Breast epithelium (tissue), 3 donors: ENCODE measurements at regions not wholly inside any gene's neighbourhood (a gene's known extent, or its start where the extent isn't known, plus 50 kb on each side); places are given as distances from the start of the nearest gene placed in this dataset.

ENCODE experiments used
- CTCF ChIP-seq, 3 donors: fragments of 450-650 bp; IDR thresholded peaks; one replicate each; pipeline ENCODE4 v1.5.1; 2016 to 2017; ENCODE audit warnings: antibody characterized with exemption in 3 of 3, mild to moderate bottlenecking in 3 of 3, moderate library complexity in 3 of 3
- POLR2A ChIP-seq: fragments of 450-650 bp; IDR thresholded peaks from one replicate; pipeline ENCODE4 v1.6.1; 2016; ENCODE audit warnings: antibody characterized with exemption, mild to moderate bottlenecking, moderate library complexity

DNA sequence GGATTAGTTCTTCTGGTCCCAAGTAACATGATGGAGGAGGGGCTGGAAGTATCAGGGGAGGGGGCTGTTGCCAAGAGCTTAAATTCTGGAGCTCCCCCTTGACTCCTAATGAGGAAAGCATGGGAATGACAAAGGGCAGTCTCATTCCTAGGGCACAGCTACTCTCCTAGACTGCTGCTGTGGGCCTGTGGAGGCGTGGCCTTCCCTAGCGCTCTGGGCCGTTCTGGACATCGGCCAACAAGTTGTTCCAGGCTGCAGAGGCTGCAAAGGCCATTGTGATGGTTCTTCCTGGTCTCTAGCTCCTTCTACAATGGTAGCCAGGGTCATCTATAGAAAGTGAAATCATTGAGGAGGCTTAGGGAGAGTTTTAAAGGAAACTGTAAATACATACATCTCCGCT lies 916.6 kb downstream of the DIAPH3 start:
- TF ChIP-seq POLR2A (no peak), CTCF (IDR thresholded peaks at IDR 0.05) (no peak)
